ENCODE measurements at regions not wholly inside any gene's neighbourhood (a gene's known extent, or its start where the extent isn't known, plus 50 kb on each side); places are given as distances from the start of the nearest gene placed in this dataset.

- H3K4me3 ChIP-seq: no peak overlapping the region
- H3K27ac ChIP-seq: no peak overlapping the region
Measured at GRCh38 chr11:32312206-32312817, 123.0 kb downstream of the WT1 start.

GRCh38 chr11:32312865-32313403 lies 122.4 kb downstream of the WT1 start:
- no peak overlapping the region for H3K27ac ChIP-seq
- no peak overlapping the region for H3K4me3 ChIP-seq

- Histone ChIP-seq H3K27ac (no peak overlapping the region), H3K4me3 (no peak overlapping the region)
Measured at GRCh38 chr11:32313477-32313876, 121.9 kb downstream of the WT1 start.

- no peak overlapping the region for H3K4me3 ChIP-seq
Measured at GRCh38 chr11:32315121-32315520, 120.2 kb downstream of the WT1 start.

GRCh38 chr11:32316232-32316631 lies 119.1 kb downstream of the WT1 start:
- Histone ChIP-seq H3K4me3 (no peak overlapping the region), H3K27ac (no peak overlapping the region)

More at GRCh38 chr11:32315121-32315520, 120.2 kb downstream of the WT1 start:
- no peak overlapping the region for H3K27ac ChIP-seq

- no peak overlapping the region for H3K4me3 ChIP-seq
- no peak overlapping the region for H3K27ac ChIP-seq
Measured at GRCh38 chr11:32316858-32317642, 118.3 kb downstream of the WT1 start.

GRCh38 chr11:32317643-32318042 lies 117.7 kb downstream of the WT1 start:
- no peak overlapping the region for H3K4me3 ChIP-seq

GRCh38 chr11:32318071-32319055 lies 117.0 kb downstream of the WT1 start:
- Histone ChIP-seq H3K27ac (no peak overlapping the region), H3K4me3 (no peak overlapping the region)

More at GRCh38 chr11:32317643-32318042, 117.7 kb downstream of the WT1 start:
- H3K27ac ChIP-seq: no peak overlapping the region

GRCh38 chr11:32323814-32324130 lies 111.6 kb downstream of the WT1 start:
- Histone ChIP-seq H3K4me3 (no peak overlapping the region), H3K27ac (no peak overlapping the region)

- H3K27ac ChIP-seq: no peak overlapping the region
- no peak overlapping the region for H3K4me3 ChIP-seq
Measured at GRCh38 chr11:32325187-32325586, 110.2 kb downstream of the WT1 start.

GRCh38 chr11:32325725-32326124 lies 109.6 kb downstream of the WT1 start:
- Histone ChIP-seq H3K4me3 (no peak overlapping the region), H3K27ac (no peak overlapping the region)

- no peak overlapping the region for H3K4me3 ChIP-seq
- H3K27ac ChIP-seq: no peak overlapping the region
Measured at GRCh38 chr11:32326522-32326921, 108.8 kb downstream of the WT1 start.

- Histone ChIP-seq H3K27ac (no peak overlapping the region), H3K4me3 (no peak overlapping the region)
Measured at GRCh38 chr11:32328392-32328791, 106.9 kb downstream of the WT1 start.

- H3K27ac ChIP-seq: no peak overlapping the region
- H3K4me3 ChIP-seq: no peak overlapping the region
Measured at GRCh38 chr11:32331098-32331497, 104.2 kb downstream of the WT1 start.

- Histone ChIP-seq H3K27ac (no peak overlapping the region), H3K4me3 (no peak overlapping the region)
Measured at GRCh38 chr11:32331792-32332191, 103.5 kb downstream of the WT1 start.

GRCh38 chr11:32332990-32333319 lies 102.4 kb downstream of the WT1 start:
- Histone ChIP-seq H3K4me3 (peak overlapping the region in 6 of 7 experiments; percentile 20 to 45 (median 28)), H3K27ac (peak overlapping the region in 1 of 21 experiments; percentile 29)

- Histone ChIP-seq H3K27ac (peak overlapping the region in 1 of 21 experiments; percentile 29), H3K4me3 (peak overlapping the region; percentile 20 to 45 (median 27))
Measured at GRCh38 chr11:32333320-32333991, 101.9 kb downstream of the WT1 start.

- Histone ChIP-seq H3K27ac (no peak overlapping the region), H3K4me3 (no peak overlapping the region)
Measured at GRCh38 chr11:32334822-32335221, 100.5 kb downstream of the WT1 start.

All from skin epidermis (tissue), 12 donors.